ENCODE measurements at regions not wholly inside any gene's neighbourhood (a gene's known extent, or its start where the extent isn't known, plus 50 kb on each side); places are given as distances from the start of the nearest gene placed in this dataset.
"Not testable (repeated sequence)": the region's sequence is repeated elsewhere in the genome, so short reads cannot be mapped to it uniquely, and the experiment has no call there.

DNA sequence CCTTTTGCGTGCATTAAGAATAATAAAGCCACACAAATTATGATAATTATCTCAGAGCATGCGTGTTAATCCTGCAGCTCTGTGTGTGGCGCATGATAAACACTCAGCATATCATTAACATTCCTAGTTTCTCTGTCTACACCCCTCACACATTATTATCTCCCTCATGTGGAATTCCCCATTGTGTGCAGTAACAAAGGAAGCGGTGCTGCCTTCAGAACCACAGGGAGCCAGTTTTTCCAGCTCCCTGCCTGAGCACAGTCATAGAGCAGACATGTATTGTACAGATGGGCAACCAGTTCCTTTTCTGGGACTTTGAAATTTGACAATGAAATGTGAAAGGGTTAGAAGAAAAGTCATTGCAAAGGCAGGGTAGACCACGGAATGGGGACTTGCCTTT, 1365.5 kb upstream of the CDH9 start:
- H3K9me3 ChIP-seq (ENCODE audit: control insufficient read depth, insufficient read depth, low read length): no peaks in the 10 kb centered on the region; the same call in 1 of the 2 replicates
- DNase-seq (ENCODE audit: low read depth, low spot score): no peak
- H3K36me3 ChIP-seq (ENCODE audit: control insufficient read depth, insufficient read depth, low read length): no peaks in the 10 kb centered on the region
- peaks cover 2% of the 10 kb centered on the region; the same call in 1 of the 2 replicates for H3K4me1 ChIP-seq (ENCODE audit: control insufficient read depth, insufficient read depth, low read length)
- no peak overlapping the region for H3K4me3 ChIP-seq (ENCODE audit: low read length)
- no CpG with 5 or more reads among the region's 5 CpGs for WGBS (ENCODE audit: insufficient coverage, insufficient read length)
- no peaks in the 10 kb centered on the region for H3K27me3 ChIP-seq (ENCODE audit: control insufficient read depth, insufficient read depth, low read length)
- H3K27ac ChIP-seq (ENCODE audit: low read length): no peak overlapping the region

DNA sequence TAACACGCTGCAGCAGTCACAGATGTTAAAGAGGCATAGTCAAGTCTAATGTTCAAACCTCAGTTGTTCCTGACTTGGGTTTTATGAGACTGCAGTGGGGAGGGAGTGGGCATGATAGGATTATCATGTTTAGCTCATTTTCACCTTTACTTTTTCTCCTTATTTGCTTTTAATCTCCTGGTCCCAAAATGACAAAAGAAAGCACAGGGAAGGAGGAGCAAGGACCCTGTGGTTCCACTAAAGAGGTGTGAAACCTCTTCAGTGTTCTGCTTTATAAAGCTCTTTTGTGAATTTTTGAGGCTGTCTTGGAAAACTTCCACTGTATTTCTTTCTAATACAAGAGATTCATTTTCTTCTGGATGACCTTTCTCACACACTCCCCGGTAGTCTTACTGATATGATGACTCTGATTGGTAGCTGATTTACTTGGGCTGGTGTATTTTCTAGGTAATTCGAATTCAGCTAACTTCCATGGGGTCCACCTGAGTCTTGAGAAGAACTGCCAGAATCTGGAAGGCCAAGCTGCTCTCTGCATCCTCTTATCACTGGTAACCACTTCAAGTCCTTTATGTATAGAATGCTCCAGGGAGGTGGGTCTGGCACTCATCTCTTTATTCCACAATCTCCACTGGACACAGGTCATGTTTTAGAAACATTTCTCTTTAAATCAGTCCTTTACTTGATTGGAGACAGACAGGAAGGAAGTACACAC, 1364.4 kb upstream of the CDH9 start:
- peaks cover 3% of the 10 kb centered on the region; the same call in 1 of the 2 replicates for H3K4me1 ChIP-seq (ENCODE audit: control insufficient read depth, insufficient read depth, low read length)
- H3K4me3 ChIP-seq (ENCODE audit: low read length): no peak overlapping the region
- H3K9me3 ChIP-seq (ENCODE audit: control insufficient read depth, insufficient read depth, low read length): no peaks in the 10 kb centered on the region
- 0 out of 2 replicates have a peak, but pooled peaks cover under 1% of the 10 kb centered on the region for H3K27me3 ChIP-seq (ENCODE audit: control insufficient read depth, insufficient read depth, low read length)
- DNase-seq (ENCODE audit: low read depth, low spot score): no peak
- no CpG with 5 or more reads among the region's 3 CpGs for WGBS (ENCODE audit: insufficient coverage, insufficient read length)
- no peaks in the 10 kb centered on the region for H3K36me3 ChIP-seq (ENCODE audit: control insufficient read depth, insufficient read depth, low read length)
- no peak overlapping the region for H3K27ac ChIP-seq (ENCODE audit: low read length)

DNA sequence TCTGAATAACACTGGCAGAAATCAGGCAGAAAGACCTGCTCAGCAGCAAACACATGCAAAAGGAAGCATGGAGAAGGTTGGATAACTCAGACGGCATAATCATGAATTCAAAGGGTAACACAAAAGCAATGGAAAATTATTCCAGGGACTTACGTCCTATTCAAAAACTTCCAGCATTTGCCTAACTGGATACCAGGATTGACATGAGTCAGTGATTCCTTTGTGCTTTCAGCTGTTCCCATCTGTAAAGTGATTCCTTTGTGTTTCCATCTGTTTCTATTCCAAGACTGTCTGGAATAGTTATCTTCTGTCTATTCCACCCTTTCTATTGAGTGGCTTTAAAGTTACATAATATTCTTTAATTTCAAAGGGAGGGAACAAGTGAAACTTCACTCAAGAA, 1361.7 kb upstream of the CDH9 start:
- no peak for DNase-seq (ENCODE audit: low read depth, low spot score)
- Histone ChIP-seq H3K27me3 (ENCODE audit: control insufficient read depth, insufficient read depth, low read length) (0 out of 2 replicates have a peak, but pooled peaks cover 1% of the 10 kb centered on the region), H3K9me3 (ENCODE audit: control insufficient read depth, insufficient read depth, low read length) (no peaks in the 10 kb centered on the region), H3K36me3 (ENCODE audit: control insufficient read depth, insufficient read depth, low read length) (no peaks in the 10 kb centered on the region), H3K4me1 (ENCODE audit: control insufficient read depth, insufficient read depth, low read length) (peaks cover 4% of the 10 kb centered on the region), H3K4me3 (ENCODE audit: low read length) (no peak overlapping the region), H3K27ac (ENCODE audit: low read length) (no peak overlapping the region)
- no CpG with 5 or more reads among the region's 2 CpGs for WGBS (ENCODE audit: insufficient coverage, insufficient read length)

DNA sequence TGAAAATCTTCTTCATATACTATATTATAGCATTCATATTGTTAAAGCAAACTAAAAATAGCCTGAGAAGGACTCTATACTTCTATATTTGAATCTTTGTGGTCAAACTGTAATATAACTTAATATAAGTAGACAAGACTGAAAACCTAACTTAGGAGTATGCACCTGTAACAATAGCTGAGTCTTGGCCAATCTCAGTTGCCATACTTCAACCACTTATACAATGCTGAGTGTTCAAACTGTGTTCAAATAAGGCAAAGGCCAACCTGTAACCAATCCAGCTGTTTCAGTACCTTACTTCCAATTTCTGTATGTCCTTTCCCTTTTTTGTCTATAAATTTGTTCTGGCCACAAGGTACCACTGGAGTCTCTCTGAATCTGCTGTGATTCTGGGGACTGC, 1360.8 kb upstream of the CDH9 start:
- DNase-seq (ENCODE audit: low read depth, low spot score): no peak
- no peaks in the 10 kb centered on the region for H3K9me3 ChIP-seq (ENCODE audit: control insufficient read depth, insufficient read depth, low read length)
- H3K4me3 ChIP-seq (ENCODE audit: low read length): no peak overlapping the region
- 0 out of 2 replicates have a peak, but pooled peaks cover 1% of the 10 kb centered on the region for H3K27me3 ChIP-seq (ENCODE audit: control insufficient read depth, insufficient read depth, low read length)
- peaks cover 2% of the 10 kb centered on the region for H3K4me1 ChIP-seq (ENCODE audit: control insufficient read depth, insufficient read depth, low read length)
- no peaks in the 10 kb centered on the region for H3K36me3 ChIP-seq (ENCODE audit: control insufficient read depth, insufficient read depth, low read length)
- no peak overlapping the region for H3K27ac ChIP-seq (ENCODE audit: low read length)

DNA sequence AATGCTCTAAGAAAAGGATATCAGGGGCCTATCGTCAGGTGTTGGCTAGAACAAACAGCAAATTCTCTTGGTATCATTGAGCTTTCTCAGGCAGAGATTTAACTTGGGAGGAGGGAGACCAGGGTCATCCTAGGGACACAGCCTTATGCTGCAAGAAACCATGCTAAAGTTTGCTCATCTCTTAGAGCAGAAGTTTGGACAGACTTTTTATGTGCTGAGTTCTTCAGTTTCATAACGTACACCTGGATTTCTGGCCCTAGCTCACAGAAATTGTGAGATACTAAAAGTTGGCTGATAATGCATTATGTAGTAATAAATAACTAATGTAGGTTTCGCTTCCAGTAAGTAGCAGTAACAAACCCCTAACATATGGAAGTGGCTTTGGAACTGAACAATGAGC, 1359.8 kb upstream of the CDH9 start:
- no CpG with 5 or more reads among the region's 3 CpGs for WGBS (ENCODE audit: insufficient coverage, insufficient read length)
- Histone ChIP-seq H3K9me3 (ENCODE audit: control insufficient read depth, insufficient read depth, low read length) (no peaks in the 10 kb centered on the region), H3K4me3 (ENCODE audit: low read length) (no peak overlapping the region), H3K4me1 (ENCODE audit: control insufficient read depth, insufficient read depth, low read length) (peaks cover 1% of the 10 kb centered on the region; the same call in 1 of the 2 replicates), H3K27me3 (ENCODE audit: control insufficient read depth, insufficient read depth, low read length) (0 out of 2 replicates have a peak, but pooled peaks cover 1% of the 10 kb centered on the region), H3K27ac (ENCODE audit: low read length) (no peak overlapping the region), H3K36me3 (ENCODE audit: control insufficient read depth, insufficient read depth, low read length) (no peaks in the 10 kb centered on the region)
- DNase-seq (ENCODE audit: low read depth, low spot score): no peak

DNA sequence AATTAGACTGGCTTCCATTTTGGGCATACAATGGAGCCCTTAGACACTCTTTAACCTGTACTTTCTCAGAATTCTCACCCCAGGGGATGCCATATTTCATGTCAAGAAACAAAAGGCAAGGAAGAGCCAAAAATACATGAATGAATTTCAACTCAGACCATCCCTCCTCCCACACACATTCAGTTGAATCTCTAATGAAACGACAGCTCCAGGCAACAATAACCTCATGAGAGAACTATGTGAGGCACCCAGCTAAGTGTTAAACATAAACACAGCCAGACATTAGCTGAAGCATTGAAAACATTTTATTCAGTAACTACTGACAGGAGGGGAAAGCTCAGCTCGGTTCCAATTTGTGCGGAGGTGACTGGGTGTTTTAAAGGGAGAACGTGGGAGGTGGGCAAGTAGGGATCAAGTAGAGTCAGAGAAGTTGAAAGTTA, 1359.1 kb upstream of the CDH9 start:
- Histone ChIP-seq H3K9me3 (ENCODE audit: control insufficient read depth, insufficient read depth, low read length) (no peaks in the 10 kb centered on the region), H3K27me3 (ENCODE audit: control insufficient read depth, insufficient read depth, low read length) (0 out of 2 replicates have a peak, but pooled peaks cover 1% of the 10 kb centered on the region), H3K27ac (ENCODE audit: low read length) (no peak overlapping the region), H3K4me1 (ENCODE audit: control insufficient read depth, insufficient read depth, low read length) (peaks cover 1% of the 10 kb centered on the region; the same call in 1 of the 2 replicates), H3K36me3 (ENCODE audit: control insufficient read depth, insufficient read depth, low read length) (no peaks in the 10 kb centered on the region), H3K4me3 (ENCODE audit: low read length) (no peak overlapping the region)
- no peak for DNase-seq (ENCODE audit: low read depth, low spot score)
- WGBS (ENCODE audit: insufficient coverage, insufficient read length): no CpG with 5 or more reads among the region's 4 CpGs

DNA sequence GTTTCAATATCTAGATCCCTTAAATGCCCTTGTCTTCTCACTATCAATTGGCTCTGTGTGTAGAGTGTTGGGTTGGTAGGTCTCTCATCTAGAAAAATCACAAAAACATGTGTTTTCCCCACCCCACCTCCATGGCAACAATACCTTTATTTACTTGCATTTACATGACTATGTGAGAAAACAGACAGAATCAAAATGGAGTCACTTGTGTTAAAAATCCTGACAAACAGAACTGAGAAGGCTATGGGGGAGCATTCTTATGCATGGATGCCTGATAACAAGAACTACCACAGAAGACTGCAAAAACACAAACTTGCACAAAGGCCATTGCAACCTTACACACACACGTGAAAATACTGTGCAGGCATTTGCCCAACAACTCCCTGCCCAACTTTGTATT, 1352.9 kb upstream of the CDH9 start:
- Histone ChIP-seq H3K27me3 (ENCODE audit: control insufficient read depth, insufficient read depth, low read length) (no peaks in the 10 kb centered on the region), H3K4me3 (ENCODE audit: low read length) (no peak overlapping the region), H3K9me3 (ENCODE audit: control insufficient read depth, insufficient read depth, low read length) (no peaks in the 10 kb centered on the region), H3K36me3 (ENCODE audit: control insufficient read depth, insufficient read depth, low read length) (no peaks in the 10 kb centered on the region), H3K4me1 (ENCODE audit: control insufficient read depth, insufficient read depth, low read length) (no peaks in the 10 kb centered on the region), H3K27ac (ENCODE audit: low read length) (no peak overlapping the region)
- no peak for DNase-seq (ENCODE audit: low read depth, low spot score)
- WGBS (ENCODE audit: insufficient coverage, insufficient read length): no CpG with 5 or more reads among the region's 1 CpG

DNA sequence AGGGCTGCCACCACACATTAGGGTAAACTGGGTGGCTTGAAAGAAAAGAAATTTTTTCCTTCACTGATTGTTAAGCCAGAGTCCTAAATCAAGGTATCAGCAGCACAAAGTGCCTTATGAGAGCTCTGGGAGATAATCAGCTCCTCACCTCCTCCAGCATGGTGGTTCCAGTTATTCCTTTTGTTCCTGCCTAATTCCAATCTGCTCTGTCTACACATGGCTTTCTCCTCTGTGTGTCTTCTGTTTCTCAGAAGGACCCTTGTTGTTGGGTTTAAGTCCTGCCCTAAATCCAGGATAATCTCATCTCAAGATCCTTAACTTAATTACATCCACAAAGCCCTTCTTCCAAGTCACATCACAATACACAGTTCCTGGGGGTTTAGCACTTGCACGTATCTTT, 1352.0 kb upstream of the CDH9 start:
- no peaks in the 10 kb centered on the region for H3K27me3 ChIP-seq (ENCODE audit: control insufficient read depth, insufficient read depth, low read length)
- H3K27ac ChIP-seq (ENCODE audit: low read length): no peak overlapping the region
- DNase-seq (ENCODE audit: low read depth, low spot score): no peak
- WGBS (ENCODE audit: insufficient coverage, insufficient read length): no CpG with 5 or more reads among the region's 1 CpG
- no peaks in the 10 kb centered on the region for H3K9me3 ChIP-seq (ENCODE audit: control insufficient read depth, insufficient read depth, low read length)
- H3K4me1 ChIP-seq (ENCODE audit: control insufficient read depth, insufficient read depth, low read length): no peaks in the 10 kb centered on the region
- no peak overlapping the region for H3K4me3 ChIP-seq (ENCODE audit: low read length)
- H3K36me3 ChIP-seq (ENCODE audit: control insufficient read depth, insufficient read depth, low read length): no peaks in the 10 kb centered on the region

DNA sequence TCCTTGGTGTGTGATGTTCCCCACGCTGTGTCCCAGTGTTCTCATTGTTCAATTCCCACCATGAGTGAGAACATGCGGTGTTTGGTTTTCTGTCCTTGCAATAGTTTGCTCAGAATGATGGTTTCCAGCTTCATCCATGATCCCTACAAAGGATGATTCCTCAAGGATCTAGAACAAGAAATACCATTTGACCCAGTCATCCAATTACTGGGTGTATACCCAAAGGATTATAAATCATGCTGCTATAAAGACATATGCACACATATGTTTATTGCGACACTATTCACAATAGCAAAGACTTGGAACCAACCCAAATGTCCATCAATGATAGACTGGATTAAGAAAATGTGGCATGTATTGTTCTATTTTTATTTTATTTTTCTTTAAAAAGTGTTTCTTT, 1351.3 kb upstream of the CDH9 start:
- not testable (repeated sequence) for H3K27ac ChIP-seq (ENCODE audit: low read length); H3K9me3 ChIP-seq (ENCODE audit: control insufficient read depth, insufficient read depth, low read length); DNase-seq (ENCODE audit: low read depth, low spot score); H3K27me3 ChIP-seq (ENCODE audit: control insufficient read depth, insufficient read depth, low read length); H3K36me3 ChIP-seq (ENCODE audit: control insufficient read depth, insufficient read depth, low read length); H3K4me1 ChIP-seq (ENCODE audit: control insufficient read depth, insufficient read depth, low read length); H3K4me3 ChIP-seq (ENCODE audit: low read length)
- no CpG with 5 or more reads among the region's 3 CpGs for WGBS (ENCODE audit: insufficient coverage, insufficient read length)

DNA sequence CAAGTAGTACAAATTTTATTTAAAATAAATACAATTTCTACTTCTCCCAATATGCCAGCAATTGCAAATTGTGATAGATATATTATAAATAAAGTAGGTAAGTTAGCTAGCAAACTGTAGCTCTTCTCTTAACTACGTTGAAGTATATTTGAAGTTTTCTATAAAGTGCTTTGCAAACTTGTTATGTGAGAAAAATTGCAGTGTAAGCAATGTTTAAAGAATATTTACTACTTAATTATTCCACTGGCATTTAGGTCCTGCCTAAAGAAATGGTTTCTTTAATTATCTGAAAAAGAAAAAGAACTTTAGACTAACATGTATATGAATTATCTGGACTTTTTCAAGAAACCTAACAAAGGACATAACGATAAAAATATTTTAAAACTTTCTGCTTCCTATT, 1350.0 kb upstream of the CDH9 start:
- Histone ChIP-seq H3K27me3 (ENCODE audit: control insufficient read depth, insufficient read depth, low read length) (no peaks in the 10 kb centered on the region), H3K4me1 (ENCODE audit: control insufficient read depth, insufficient read depth, low read length) (no peaks in the 10 kb centered on the region), H3K9me3 (ENCODE audit: control insufficient read depth, insufficient read depth, low read length) (no peaks in the 10 kb centered on the region), H3K36me3 (ENCODE audit: control insufficient read depth, insufficient read depth, low read length) (no peaks in the 10 kb centered on the region), H3K27ac (ENCODE audit: low read length) (no peak overlapping the region), H3K4me3 (ENCODE audit: low read length) (no peak overlapping the region)
- DNase-seq (ENCODE audit: low read depth, low spot score): no peak
- no CpG with 5 or more reads among the region's 2 CpGs for WGBS (ENCODE audit: insufficient coverage, insufficient read length)

DNA sequence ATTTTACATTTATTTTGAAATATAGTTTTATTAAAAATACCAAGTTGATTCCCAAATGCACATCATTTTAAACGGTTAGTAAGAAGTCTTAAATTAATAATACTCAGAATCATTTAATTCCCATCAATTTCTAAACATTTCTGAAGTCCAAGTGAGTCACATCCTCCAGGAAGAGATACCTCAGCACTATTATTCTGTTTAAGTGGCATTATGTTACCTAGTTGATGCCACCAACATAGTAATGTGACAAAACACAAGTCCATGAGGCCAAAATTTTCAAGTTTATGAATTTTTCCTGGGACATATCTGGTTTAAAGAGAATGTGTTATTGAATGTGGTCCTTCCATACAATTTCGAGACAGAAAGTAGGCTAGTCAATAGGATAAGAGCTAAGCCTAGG, 1348.3 kb upstream of the CDH9 start:
- no peak overlapping the region for H3K4me3 ChIP-seq (ENCODE audit: low read length)
- WGBS (ENCODE audit: insufficient coverage, insufficient read length): no CpG with 5 or more reads among the region's 2 CpGs
- H3K9me3 ChIP-seq (ENCODE audit: control insufficient read depth, insufficient read depth, low read length): no peaks in the 10 kb centered on the region
- no peaks in the 10 kb centered on the region for H3K36me3 ChIP-seq (ENCODE audit: control insufficient read depth, insufficient read depth, low read length)
- DNase-seq (ENCODE audit: low read depth, low spot score): no peak
- no peaks in the 10 kb centered on the region for H3K27me3 ChIP-seq (ENCODE audit: control insufficient read depth, insufficient read depth, low read length)
- H3K27ac ChIP-seq (ENCODE audit: low read length): no peak overlapping the region
- H3K4me1 ChIP-seq (ENCODE audit: control insufficient read depth, insufficient read depth, low read length): no peaks in the 10 kb centered on the region

All from iPS DF 6.9 (cell line).